H1 (cell line): ENCODE measurements at regions not wholly inside any gene's neighbourhood (a gene's known extent, or its start where the extent isn't known, plus 50 kb on each side); places are given as distances from the start of the nearest gene placed in this dataset.

Experiments
- CTCF ChIP-seq, 3 experiments: IDR thresholded peaks; 1 replicate in 2 of 3; 2 replicates in 1 of 3; pipeline versions ENCODE4 v1.5.1 to v1.6.1; 2011; ENCODE audit warnings: low read length in 3 of 3, mild to moderate bottlenecking in 3 of 3, inconsistent platforms in 2 of 3, low read depth in 1 of 3, moderate library complexity in 1 of 3; ENCODE audit not compliant: insufficient read depth in 1 of 3; ENCODE audit errors: control extremely low read depth in 1 of 3
- POLR2AphosphoS5 ChIP-seq: IDR thresholded peaks from 2 replicates; pipeline ENCODE4 v1.6.1; 2011; ENCODE audit warnings: low read depth, low read length
- RAD21 ChIP-seq, 2 experiments: IDR thresholded peaks in 1 of 2; conservative IDR thresholded peaks in 1 of 2; 2 replicates each; pipeline ENCODE4 v1.6.1; 2011; ENCODE audit warnings: low read depth in 2 of 2, low read length in 2 of 2, improper control_type of control experiment in 1 of 2, inconsistent platforms in 1 of 2, mild to moderate bottlenecking in 1 of 2, moderate library complexity in 1 of 2
- USF2 ChIP-seq: IDR thresholded peaks from 2 replicates; pipeline ENCODE4 v1.6.1; 2011; ENCODE audit warnings: low read length, improper control_type of control experiment
- YY1 ChIP-seq: IDR thresholded peaks from 2 replicates; pipeline ENCODE4 v1.6.1; 2011; ENCODE audit warnings: low read depth, mild to moderate bottlenecking, low read length

- TF ChIP-seq YY1 = no peak
- no peak for TF ChIP-seq USF2
- no peak for TF ChIP-seq RAD21 (IDR thresholded peaks at IDR 0.05 in 1 of 2, conservative IDR thresholded peaks at IDR 0.05 in 1 of 2; ENCODE audit: low read depth in 2 of 2, low read length in 2 of 2)
- no peak for TF ChIP-seq POLR2AphosphoS5
- no peak for TF ChIP-seq CTCF (IDR thresholded peaks at IDR 0.05; ENCODE audit: control extremely low read depth in 1 of 3, insufficient read depth in 1 of 3, low read depth in 1 of 3, low read length in 3 of 3)
Measured at GRCh38 chr6:45737331-45738056, 278.2 kb downstream of the CLIC5 start.
